Activated CD4-positive, alpha-beta T cell treated with anti-CD3 and anti-CD28 coated beads, Interleukin-2, amount 10 ng/mL, durations not matched to agents 7 days and 5 days (primary cell): ENCODE measurements at regions not wholly inside any gene's neighbourhood (a gene's known extent, or its start where the extent isn't known, plus 50 kb on each side); places are given as distances from the start of the nearest gene placed in this dataset.

Source experiments
- CTCF ChIA-PET: fragments of 350-600 bp; sonication (Branson Sonifier 250); formaldehyde crosslinking; loops from one replicate; lab custom pipeline; 2021; ENCODE audit warnings: antibody characterized with exemption; lab: Charles Lee
- POLR2A ChIA-PET: fragments of 350-600 bp; sonication (Branson Sonifier 250); formaldehyde crosslinking; loops from one replicate; lab custom pipeline; 2021; ENCODE audit warnings: antibody characterized with exemption; lab: Charles Lee
- DNase-seq: peaks from one replicate; pipeline ENCODE4 v3.0.0-alpha.2; 2020
- H3K27ac Mint-ChIP-seq: one replicate; pipeline ENCODE4 v1.8.0; 2021; ENCODE audit warnings: mild to moderate bottlenecking, moderate library complexity, mixed read lengths
- H3K27me3 Mint-ChIP-seq: one replicate; pipeline ENCODE4 v1.8.0; 2021; ENCODE audit warnings: mixed read lengths
- H3K36me3 Mint-ChIP-seq: one replicate; pipeline ENCODE4 v1.8.0; 2021; ENCODE audit warnings: low read depth, mixed read lengths
- H3K4me1 Mint-ChIP-seq: one replicate; pipeline ENCODE4 v1.8.0; 2021; ENCODE audit warnings: mixed read lengths
- H3K4me3 Mint-ChIP-seq: one replicate; pipeline ENCODE4 v1.8.0; 2021; ENCODE audit warnings: mild to moderate bottlenecking, moderate library complexity, mixed read lengths
- H3K9me3 Mint-ChIP-seq: one replicate; pipeline ENCODE4 v1.8.0; 2021; ENCODE audit warnings: mixed read lengths

DNA sequence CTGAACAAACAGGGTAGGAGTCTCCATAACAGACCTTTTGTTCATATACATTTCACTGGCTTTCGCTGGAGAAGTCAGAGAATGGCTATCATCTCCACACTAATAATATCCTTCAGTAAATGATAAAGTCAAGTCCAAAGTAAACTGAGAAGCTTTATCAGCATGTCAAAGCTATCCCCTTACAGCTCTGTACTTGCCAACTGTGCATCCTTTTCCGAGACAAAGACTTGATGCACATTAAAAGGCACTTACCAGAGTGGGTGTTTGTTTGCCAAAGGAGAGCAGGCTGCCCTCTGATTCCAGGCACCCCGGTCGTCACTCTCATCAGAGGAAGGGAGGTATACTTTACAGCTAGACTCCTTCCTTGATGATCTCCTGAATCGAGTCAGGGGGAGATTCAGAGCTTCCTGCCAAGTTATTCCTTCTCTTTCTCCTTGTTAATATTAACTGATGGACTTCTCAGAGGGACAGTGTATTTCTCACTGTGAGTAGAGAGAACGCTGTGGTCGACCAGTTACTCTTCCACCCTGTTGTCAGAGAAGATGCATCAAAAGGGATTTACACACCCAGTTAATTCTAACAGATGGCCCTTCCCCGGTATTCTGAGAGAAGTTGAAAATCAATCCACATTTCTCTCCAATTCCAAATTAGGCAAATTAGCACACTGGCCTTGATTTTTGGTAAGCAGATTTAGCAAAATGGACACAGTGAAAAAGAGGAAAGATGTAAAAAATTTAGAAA is 504.7 kb upstream of the NR2F2 start:
- no peaks in the 10 kb centered on the region for H3K4me1 Mint-ChIP-seq

DNA sequence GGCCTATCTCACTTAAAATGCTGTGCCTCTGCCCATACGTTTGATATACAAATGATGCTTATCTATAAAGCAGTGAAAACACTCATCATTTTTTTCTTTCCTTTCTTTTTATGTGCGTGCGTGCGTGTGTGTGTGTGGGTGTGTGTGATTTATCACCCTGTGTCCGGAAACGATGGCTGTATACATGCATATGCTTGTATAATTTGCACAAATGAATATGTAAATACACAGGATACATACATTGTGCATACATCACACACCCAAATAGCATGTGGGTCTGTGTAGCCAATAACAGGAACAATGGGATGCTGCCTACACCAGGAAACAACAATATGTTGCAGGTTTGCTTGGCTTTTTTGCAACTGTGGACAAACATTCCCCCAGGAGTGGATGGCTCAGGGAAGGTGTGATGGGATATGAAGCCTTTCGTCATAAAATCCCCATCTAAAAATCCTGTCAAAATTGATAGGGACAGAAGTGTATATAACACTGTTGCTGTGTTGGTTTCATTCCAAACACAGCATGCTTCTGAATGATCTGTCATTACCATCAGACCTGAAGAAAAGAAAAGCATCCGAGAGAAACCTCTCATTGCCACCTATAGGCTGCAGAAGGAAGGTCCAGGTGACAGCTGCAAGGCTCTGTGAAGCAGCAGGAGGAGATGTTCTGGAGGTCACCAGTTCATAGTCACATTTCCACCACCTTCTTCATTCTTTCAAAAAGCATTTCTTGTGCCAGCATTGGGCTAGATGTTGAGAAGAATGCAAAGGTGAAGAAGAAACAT is 503.9 kb upstream of the NR2F2 start:
- ChIA-PET CTCF (no interaction called here), POLR2A (no interaction called here)
- Mint-ChIP-seq H3K36me3 (no peaks in the 10 kb centered on the region), H3K27ac (no peak overlapping the region), H3K4me1 (no peaks in the 10 kb centered on the region), H3K4me3 (no peak overlapping the region), H3K27me3 (peaks cover 20% of the 10 kb centered on the region), H3K9me3 (no peaks in the 10 kb centered on the region)
- no peak for DNase-seq

More for the DNA sequence above, 504.7 kb upstream of the NR2F2 start:
- no peak overlapping the region for H3K4me3 Mint-ChIP-seq
- H3K27ac Mint-ChIP-seq, result no peak overlapping the region
- ChIA-PET POLR2A (no interaction called here), CTCF (no interaction called here)
- no peaks in the 10 kb centered on the region for H3K9me3 Mint-ChIP-seq
- peaks cover 17% of the 10 kb centered on the region for H3K27me3 Mint-ChIP-seq
- DNase-seq, result no peak
- no peaks in the 10 kb centered on the region for H3K36me3 Mint-ChIP-seq

DNA sequence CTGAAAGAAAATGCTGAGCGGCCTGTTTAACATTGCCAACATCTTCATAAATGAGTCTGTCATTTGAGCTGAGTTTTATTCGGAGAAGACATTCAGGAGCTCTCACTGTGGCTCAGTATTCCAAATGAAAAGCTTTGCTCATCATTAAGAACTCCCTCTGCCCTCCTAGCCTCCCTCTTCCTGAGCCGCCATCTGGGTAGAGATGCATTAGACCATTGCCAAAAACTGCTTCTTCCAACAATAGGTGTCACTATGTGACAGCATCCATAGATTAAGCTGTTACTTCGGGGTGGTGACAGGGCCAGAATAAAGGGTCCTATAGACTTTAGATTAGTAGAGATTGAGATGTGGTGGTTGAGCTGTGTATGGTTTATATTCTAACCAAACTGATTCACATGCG is 501.4 kb upstream of the NR2F2 start:
- ChIA-PET CTCF (no interaction called here), POLR2A (no interaction called here)
- H3K27ac Mint-ChIP-seq, result no peak overlapping the region
- no peak for DNase-seq
- H3K27me3 Mint-ChIP-seq, result peaks cover 32% of the 10 kb centered on the region
- no peaks in the 10 kb centered on the region for H3K36me3 Mint-ChIP-seq
- no peaks in the 10 kb centered on the region for H3K4me1 Mint-ChIP-seq
- no peak overlapping the region for H3K4me3 Mint-ChIP-seq
- H3K9me3 Mint-ChIP-seq, result no peaks in the 10 kb centered on the region

DNA sequence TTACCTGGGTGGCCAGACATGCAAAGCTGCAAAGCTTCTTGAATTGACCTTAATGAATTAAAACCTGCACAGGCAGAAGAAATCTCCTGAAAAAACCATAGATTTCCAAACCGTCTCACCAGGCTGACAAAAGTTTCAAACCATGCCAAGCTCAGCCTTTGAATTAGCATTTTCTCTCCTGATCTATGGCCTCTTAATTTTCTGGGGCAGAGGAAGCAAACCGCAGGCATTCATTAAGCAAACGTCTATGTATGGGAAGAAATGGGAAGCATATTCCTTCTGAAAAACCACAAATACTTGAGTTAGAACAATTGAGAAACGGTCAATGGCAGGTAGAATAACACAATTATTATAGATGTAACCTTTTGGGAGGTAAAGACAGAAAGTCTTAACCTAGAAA is 500.2 kb upstream of the NR2F2 start:
- Mint-ChIP-seq H3K27me3 (peaks cover 42% of the 10 kb centered on the region), H3K9me3 (no peaks in the 10 kb centered on the region), H3K4me3 (no peak overlapping the region), H3K36me3 (no peaks in the 10 kb centered on the region), H3K27ac (no peak overlapping the region), H3K4me1 (no peaks in the 10 kb centered on the region)
- ChIA-PET POLR2A (no interaction called here), CTCF (no interaction called here)
- DNase-seq, result no peak

DNA sequence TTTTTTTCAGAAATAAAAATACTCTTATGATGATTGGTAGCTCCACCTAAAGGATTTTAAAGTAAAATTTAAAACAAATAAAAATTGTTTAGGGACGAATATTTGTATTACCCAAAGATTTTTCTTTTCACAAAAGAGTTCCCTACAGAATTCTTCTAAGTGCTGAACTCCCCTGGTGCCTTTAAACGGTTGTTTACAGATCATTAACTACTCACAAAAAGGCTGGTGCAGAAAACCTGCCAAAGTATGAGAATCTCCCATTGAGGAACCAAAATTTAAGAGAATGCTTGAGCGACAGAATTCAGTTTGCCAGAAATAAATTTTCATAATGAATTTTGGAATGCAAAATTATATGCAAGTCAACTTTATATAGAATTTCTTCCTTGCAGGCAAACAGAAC is 497.8 kb upstream of the NR2F2 start:
- H3K27me3 Mint-ChIP-seq, result peaks cover 37% of the 10 kb centered on the region
- no peak overlapping the region for H3K4me3 Mint-ChIP-seq
- ChIA-PET POLR2A (no interaction called here), CTCF (interaction anchor here (1.1 kb wide), 1 partner anchor 11 kb away, joined by 3 read pairs; no protein-coding TSS in a partner anchor)
- no peaks in the 10 kb centered on the region for H3K4me1 Mint-ChIP-seq
- no peak overlapping the region for H3K27ac Mint-ChIP-seq
- H3K9me3 Mint-ChIP-seq, result no peaks in the 10 kb centered on the region
- no peaks in the 10 kb centered on the region for H3K36me3 Mint-ChIP-seq
- no peak for DNase-seq

DNA sequence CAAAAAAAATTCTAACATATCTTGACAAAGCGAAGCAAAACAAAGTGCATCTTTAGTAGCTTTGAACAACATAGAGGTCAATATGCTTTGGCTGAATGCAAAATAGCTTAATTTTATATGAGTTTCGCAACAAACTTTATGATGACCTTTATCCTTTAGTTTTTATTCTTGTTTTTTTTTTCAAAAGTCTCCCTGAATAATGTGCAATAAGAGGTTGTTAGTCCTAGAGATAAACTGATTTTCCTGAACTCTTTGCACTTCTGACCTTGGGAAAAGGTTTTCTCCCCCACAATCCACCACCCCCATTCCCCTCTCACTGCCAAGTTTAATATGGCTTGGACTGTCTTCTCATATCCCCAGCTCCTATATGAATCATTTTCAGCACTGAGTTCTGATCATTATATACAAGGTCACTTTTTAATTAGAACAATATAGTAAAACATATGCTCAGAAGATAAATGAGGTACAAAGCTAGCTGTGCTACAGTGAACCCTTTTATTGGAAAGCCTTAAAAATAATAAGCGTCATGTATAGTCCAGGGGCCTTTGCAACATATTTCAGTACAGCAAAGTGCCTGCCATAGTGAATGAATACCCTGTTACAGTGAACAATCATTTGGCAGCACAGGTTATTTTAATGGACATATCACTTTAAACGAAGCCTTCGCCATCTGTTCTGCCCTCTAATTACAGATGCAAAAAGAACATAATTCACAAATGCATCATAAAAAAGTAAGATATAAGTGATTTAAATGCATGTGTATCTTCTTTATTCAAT is 496.3 kb upstream of the NR2F2 start:
- ChIA-PET CTCF (no interaction called here), POLR2A (no interaction called here)
- H3K27me3 Mint-ChIP-seq, result peaks cover 37% of the 10 kb centered on the region
- DNase-seq, result no peak
- H3K36me3 Mint-ChIP-seq, result peaks cover 1% of the 10 kb centered on the region
- no peak overlapping the region for H3K27ac Mint-ChIP-seq
- no peak overlapping the region for H3K4me3 Mint-ChIP-seq
- peaks cover 12% of the 10 kb centered on the region for H3K4me1 Mint-ChIP-seq
- peaks cover 2% of the 10 kb centered on the region for H3K9me3 Mint-ChIP-seq

DNA sequence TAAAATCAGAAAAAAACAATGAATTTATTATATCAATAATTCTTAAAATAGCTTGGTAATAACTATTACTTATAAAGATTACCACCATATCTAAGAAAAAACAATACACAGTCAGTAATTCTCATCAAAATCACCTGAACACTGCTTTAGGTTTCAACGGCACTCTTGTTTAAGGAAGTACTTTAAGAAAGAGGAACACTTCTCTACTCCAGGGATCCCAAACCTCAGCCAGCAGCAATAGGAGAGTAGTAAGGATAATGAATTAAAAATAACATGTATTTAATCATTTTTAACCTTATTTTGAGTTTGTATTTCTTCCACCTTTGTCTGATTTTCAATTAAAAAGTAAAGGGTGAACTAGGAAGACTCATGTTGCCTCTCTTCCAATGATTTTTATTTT is 494.0 kb upstream of the NR2F2 start:
- Mint-ChIP-seq H3K4me1 (peaks cover 35% of the 10 kb centered on the region), H3K27me3 (peaks cover 26% of the 10 kb centered on the region), H3K36me3 (peaks cover 20% of the 10 kb centered on the region), H3K4me3 (no peak overlapping the region), H3K27ac (no peak overlapping the region), H3K9me3 (peaks cover 8% of the 10 kb centered on the region)
- POLR2A ChIA-PET, result no interaction called here
- DNase-seq, result no peak
- CTCF ChIA-PET, result no interaction called here

DNA sequence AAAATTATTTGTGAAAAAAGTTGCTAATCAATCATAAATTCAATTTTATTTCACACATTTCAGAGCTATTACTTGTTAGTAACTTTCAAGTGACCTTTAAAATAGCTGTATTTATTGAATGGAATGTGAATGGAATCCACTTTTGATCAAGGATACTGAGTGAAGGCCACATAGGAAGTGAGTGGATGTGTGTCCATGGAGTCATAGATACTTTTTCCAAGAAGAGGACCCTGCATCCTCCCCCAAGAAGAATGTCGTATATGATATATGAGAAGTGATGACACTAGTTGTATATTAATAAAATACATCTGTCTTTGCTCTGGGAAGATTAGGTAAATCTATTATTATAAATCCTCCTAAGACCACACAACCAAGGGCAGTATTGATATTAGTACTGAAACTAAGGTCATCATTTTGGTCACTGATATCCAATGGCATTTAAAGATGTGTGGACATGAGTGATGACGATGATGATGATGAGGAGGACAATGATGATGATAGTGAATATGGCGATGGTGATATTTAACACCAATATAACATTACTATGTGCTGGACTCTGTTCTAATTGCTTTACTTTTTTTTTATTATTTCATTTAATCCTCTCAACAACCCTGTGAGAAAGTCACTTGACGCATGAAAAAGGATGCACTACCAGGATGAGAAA is 493.0 kb upstream of the NR2F2 start:
- ChIA-PET CTCF (interaction anchor here (1.0 kb wide), 1 partner anchor 17 kb away, joined by 3 read pairs; no protein-coding TSS in a partner anchor), POLR2A (no interaction called here)
- Mint-ChIP-seq H3K4me1 (peaks cover 35% of the 10 kb centered on the region), H3K4me3 (no peak overlapping the region), H3K9me3 (peaks cover 8% of the 10 kb centered on the region), H3K36me3 (peaks cover 20% of the 10 kb centered on the region), H3K27me3 (peaks cover 20% of the 10 kb centered on the region), H3K27ac (no peak overlapping the region)
- no peak for DNase-seq

DNA sequence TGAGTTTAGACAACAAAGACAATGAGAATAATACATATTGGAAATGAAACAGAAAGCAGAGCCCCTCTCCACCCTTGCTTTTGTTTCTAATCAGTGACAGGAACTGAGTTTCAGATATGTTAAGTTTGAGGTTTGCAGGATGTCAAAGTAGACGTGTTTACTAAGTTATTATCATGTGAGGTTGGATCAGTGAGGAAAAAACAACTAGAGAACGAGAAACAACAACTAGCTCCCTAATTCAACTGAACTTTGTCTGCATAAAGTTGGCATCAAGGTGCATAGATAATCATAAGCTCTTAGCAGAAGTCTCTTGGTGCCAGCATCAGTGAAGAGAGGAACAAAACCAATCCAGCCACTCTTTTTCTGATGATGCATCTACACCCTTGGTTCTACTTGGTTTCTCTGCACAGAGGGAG is 491.1 kb upstream of the NR2F2 start:
- Mint-ChIP-seq H3K4me3 (peak overlapping the region; percentile 40), H3K27me3 (peaks cover 10% of the 10 kb centered on the region), H3K36me3 (peaks cover 20% of the 10 kb centered on the region), H3K27ac (peak overlapping the region; percentile 97), H3K4me1 (peaks cover 51% of the 10 kb centered on the region), H3K9me3 (peaks cover 11% of the 10 kb centered on the region)
- POLR2A ChIA-PET, result no interaction called here
- CTCF ChIA-PET, result no interaction called here
- DNase-seq, result peak; percentile 49

DNA sequence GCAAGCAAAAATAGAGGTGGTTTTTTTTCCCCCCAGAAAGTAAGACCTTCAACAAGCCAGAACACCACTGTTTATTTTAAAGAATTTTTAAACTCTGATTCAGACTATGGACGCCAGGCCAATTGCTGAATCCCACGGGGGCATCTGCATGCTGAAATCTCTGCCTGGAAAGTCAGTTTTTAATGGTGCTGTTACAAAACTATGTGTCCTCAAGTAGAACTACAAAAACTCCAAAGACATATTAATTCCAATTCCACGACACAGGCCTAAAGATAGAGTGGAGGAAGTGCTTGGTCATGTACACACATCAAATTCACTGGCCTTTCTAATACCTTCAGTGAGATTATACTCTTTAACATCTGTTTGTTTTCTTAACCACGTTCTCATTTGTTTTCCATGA is 490.5 kb upstream of the NR2F2 start:
- ChIA-PET CTCF (no interaction called here), POLR2A (no interaction called here)
- peaks cover 11% of the 10 kb centered on the region for H3K9me3 Mint-ChIP-seq
- H3K36me3 Mint-ChIP-seq, result peaks cover 20% of the 10 kb centered on the region
- peaks cover 51% of the 10 kb centered on the region for H3K4me1 Mint-ChIP-seq
- no peak overlapping the region for H3K4me3 Mint-ChIP-seq
- DNase-seq, result no peak
- peak overlapping the region; percentile 97 for H3K27ac Mint-ChIP-seq
- peaks cover 5% of the 10 kb centered on the region for H3K27me3 Mint-ChIP-seq

DNA sequence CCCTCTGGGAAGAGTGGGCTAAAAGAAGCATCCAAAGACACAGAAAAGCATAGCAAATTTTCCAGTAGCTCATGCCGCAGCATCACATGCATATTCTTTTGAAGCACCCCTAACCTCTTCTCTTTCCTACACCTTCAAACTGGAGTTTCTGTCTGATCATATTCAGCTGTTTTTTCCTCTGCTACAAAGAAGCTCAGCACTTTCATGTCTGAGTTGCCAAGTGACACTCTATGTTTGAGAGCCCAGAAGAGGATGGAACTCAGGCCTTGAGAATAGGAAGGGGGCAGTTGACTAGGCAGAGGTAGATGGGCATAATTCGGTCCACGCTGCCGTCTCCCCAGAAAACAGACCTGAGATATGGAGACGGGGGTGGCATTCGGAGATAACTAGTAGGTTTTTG is 489.6 kb upstream of the NR2F2 start:
- peaks cover 14% of the 10 kb centered on the region for H3K9me3 Mint-ChIP-seq
- H3K4me3 Mint-ChIP-seq, result no peak overlapping the region
- peak overlapping the region; percentile 97 for H3K27ac Mint-ChIP-seq
- CTCF ChIA-PET, result no interaction called here
- no peak for DNase-seq
- peaks cover 20% of the 10 kb centered on the region for H3K36me3 Mint-ChIP-seq
- POLR2A ChIA-PET, result no interaction called here
- H3K27me3 Mint-ChIP-seq, result no peaks in the 10 kb centered on the region
- H3K4me1 Mint-ChIP-seq, result peaks cover 53% of the 10 kb centered on the region

DNA sequence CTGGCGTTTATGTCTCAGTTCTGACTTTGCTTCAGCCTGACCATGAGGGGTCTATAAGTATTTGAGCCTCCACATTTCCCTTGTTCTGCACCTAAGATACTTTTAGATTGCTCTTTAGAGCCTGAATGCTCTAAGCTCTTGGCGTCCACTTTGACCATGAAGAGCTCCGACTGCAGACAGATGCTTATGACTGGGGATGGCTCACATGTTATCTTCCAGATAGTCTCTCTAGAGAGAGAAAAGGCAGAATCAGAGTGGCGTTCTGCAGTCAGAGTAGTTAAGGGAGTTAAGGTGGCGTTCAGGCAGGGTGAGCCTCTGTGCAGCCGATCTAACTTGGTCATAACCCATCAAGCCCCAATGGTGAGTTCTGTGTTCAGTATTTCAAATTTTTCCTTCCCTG is 487.9 kb upstream of the NR2F2 start:
- peaks cover 14% of the 10 kb centered on the region for H3K9me3 Mint-ChIP-seq
- H3K36me3 Mint-ChIP-seq, result peaks cover 20% of the 10 kb centered on the region
- H3K4me1 Mint-ChIP-seq, result peaks cover 56% of the 10 kb centered on the region
- H3K27ac Mint-ChIP-seq, result no peak overlapping the region
- ChIA-PET CTCF (no interaction called here), POLR2A (no interaction called here)
- no peak overlapping the region for H3K4me3 Mint-ChIP-seq
- DNase-seq, result no peak
- no peaks in the 10 kb centered on the region for H3K27me3 Mint-ChIP-seq
